Skin epidermis (tissue), 12 donors: ENCODE measurements at regions not wholly inside any gene's neighbourhood (a gene's known extent, or its start where the extent isn't known, plus 50 kb on each side); places are given as distances from the start of the nearest gene placed in this dataset.

Source experiments
- H3K27ac ChIP-seq, 21 experiments: fragments of 200-600 bp; sonication (generic) in 11 of 21; one replicate each; pipeline ENCODE4 v1.5.0; 2020; ENCODE audit warnings: mild to moderate bottlenecking in 3 of 21, inconsistent platforms in 2 of 21, moderate library complexity in 2 of 21
- H3K4me3 ChIP-seq, 7 experiments: fragments of 200-600 bp; sonication (generic) in 2 of 7; one replicate each; pipeline ENCODE4 v1.5.0; 2020; ENCODE audit warnings: inconsistent platforms in 2 of 7, mild to moderate bottlenecking in 2 of 7, moderate library complexity in 1 of 7

GRCh38 chr5:147966829-147967228 lies 60.5 kb upstream of the C5orf46 start:
- Histone ChIP-seq H3K27ac (peak overlapping the region in 1 of 21 experiments; percentile 29), H3K4me3 (no peak overlapping the region)

GRCh38 chr5:147966326-147966725 lies 60.0 kb upstream of the C5orf46 start:
- Histone ChIP-seq H3K4me3 (no peak overlapping the region), H3K27ac (peak overlapping the region in 3 of 21 experiments; percentile 6 to 62 (median 29))

GRCh38 chr5:147965715-147966114 lies 59.4 kb upstream of the C5orf46 start:
- H3K4me3 ChIP-seq = no peak overlapping the region
- peak overlapping the region in 2 of 21 experiments; percentile 29 to 62 for H3K27ac ChIP-seq

GRCh38 chr5:147963948-147964693 lies 57.8 kb upstream of the C5orf46 start:
- peak overlapping the region in 12 of 21 experiments; percentile 1 to 71 (median 32) for H3K27ac ChIP-seq
- H3K4me3 ChIP-seq = no peak overlapping the region

- peak overlapping the region in 4 of 21 experiments; percentile 28 to 71 (median 50) for H3K27ac ChIP-seq
- no peak overlapping the region for H3K4me3 ChIP-seq
Measured at GRCh38 chr5:147963436-147963835, 57.1 kb upstream of the C5orf46 start.

GRCh38 chr5:147961208-147961749 lies 54.9 kb upstream of the C5orf46 start:
- no peak overlapping the region for H3K4me3 ChIP-seq
- peak overlapping the region in 1 of 21 experiments; percentile 51 for H3K27ac ChIP-seq

- H3K4me3 ChIP-seq = no peak overlapping the region
- H3K27ac ChIP-seq = peak overlapping the region in 2 of 21 experiments; percentile 29 to 31
Measured at GRCh38 chr5:147957901-147958300, 51.6 kb upstream of the C5orf46 start.

- Histone ChIP-seq H3K27ac (peak overlapping the region in 9 of 21 experiments; percentile 3 to 49 (median 31)), H3K4me3 (no peak overlapping the region)
Measured at GRCh38 chr5:147956842-147957223, 50.5 kb upstream of the C5orf46 start.

GRCh38 chr5:147956064-147956841 lies 49.9 kb upstream of the C5orf46 start:
- H3K4me3 ChIP-seq = no peak overlapping the region
- peak overlapping the region in 9 of 21 experiments; percentile 0 to 49 (median 31) for H3K27ac ChIP-seq
